Renal cortical epithelial cell (primary cell): ENCODE measurements at regions not wholly inside any gene's neighbourhood (a gene's known extent, or its start where the extent isn't known, plus 50 kb on each side); places are given as distances from the start of the nearest gene placed in this dataset.
"Not testable (repeated sequence)": the region's sequence is repeated elsewhere in the genome, so short reads cannot be mapped to it uniquely, and the experiment has no call there.

Experiments used
- DNase-seq: peaks from one replicate; pipeline ENCODE4 v3.0.0-alpha.2; 2011; ENCODE audit warnings: low read depth

DNA sequence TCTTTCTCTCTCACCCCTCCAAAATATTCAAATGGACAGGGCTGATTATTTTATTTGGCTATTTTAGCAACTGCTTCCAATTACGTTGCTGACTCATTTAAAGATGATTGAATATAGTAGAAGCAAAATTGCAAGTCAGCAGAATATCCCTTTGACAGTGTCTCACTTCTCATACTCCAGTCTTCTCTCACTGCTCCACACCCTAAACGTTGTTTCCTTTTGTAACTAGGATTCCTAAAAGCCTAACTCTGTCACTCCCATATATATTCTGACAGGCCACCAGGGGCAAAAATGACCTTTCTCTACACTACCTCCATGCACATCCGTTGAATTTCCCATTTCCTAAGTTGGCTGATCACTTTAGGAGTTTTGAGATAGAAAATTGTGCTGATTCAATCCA lies 351.1 kb downstream of the RND3 start:
- DNase-seq: no peak

DNA sequence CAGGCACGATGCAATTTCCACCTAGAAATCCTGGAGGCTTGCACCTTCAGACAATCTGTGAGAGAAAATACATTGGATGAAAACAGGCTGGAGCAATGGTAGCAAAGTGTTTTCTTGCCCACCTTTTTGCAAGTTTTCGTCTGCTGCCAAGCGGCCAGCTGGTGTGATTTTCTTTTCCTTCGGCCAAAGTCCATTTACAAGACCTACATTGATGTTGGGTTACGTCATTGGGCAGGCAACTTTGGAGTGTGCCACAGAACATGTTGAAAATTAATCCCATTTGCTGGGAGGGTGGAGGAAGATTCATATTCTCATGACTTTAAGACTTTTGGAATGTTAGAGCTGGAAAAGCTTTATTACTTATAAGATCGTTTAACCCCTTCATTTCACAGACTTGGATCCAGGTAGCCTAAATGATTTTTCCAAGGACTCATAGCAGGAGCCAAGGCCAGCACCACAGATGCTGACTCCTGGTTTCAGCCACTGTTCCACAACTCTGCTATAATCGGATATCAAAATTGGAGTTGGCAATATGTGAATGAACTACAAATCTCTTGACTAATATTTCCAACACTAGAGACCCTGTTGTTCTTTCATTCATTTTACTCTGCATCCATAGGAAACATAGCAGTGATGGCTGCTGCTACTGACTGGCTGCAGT lies 352.1 kb downstream of the RND3 start:
- DNase-seq: peak; percentile 71

DNA sequence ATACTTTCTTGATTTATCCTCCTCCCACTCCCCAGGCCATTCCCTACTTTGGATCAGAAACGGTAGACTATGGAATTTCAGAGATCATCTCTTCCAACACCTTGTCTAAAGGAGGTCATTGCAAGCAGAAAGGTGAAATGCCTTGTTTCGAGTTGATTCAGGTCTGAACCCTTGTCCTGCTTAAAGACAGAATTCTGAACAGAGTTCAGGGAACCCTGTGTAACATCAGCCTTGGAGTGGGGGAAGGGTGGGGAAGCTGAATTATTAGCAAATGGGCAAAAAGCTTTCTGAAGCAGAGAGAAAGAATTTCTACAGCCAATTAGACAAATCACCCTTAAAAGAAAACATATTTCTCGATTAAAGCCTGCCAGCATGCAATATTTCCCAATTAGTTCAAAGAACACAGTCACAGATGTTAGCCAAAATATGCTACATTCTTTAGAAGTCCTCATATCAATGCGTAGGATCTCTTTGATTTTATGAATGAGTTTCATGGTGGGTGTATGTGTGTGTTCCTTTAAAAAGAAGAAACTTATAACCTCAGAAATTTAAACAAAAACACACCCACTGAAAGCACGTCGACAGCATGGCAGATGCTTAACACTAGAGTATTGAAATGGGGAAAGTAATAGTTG lies 353.1 kb downstream of the RND3 start:
- DNase-seq: no peak

DNA sequence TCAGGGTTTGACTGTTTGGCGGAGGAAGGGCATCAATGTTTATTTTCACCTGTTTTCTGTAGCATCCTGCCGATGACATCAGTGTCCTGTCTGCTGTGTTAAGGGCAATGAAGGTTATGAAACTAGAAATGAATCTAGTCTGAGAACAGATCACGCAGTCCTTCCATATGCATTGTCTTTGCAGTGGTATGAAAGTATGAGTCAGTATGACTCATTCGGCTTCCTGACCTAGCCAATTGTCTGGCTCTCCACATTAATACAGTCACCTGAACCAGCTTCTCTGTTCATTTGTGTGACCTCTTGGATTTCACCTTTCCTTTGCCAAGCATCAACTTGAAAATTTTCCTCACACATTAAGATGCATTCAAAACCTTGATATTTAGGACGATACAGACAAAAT lies 353.8 kb downstream of the RND3 start:
- peak; percentile 98 for DNase-seq

DNA sequence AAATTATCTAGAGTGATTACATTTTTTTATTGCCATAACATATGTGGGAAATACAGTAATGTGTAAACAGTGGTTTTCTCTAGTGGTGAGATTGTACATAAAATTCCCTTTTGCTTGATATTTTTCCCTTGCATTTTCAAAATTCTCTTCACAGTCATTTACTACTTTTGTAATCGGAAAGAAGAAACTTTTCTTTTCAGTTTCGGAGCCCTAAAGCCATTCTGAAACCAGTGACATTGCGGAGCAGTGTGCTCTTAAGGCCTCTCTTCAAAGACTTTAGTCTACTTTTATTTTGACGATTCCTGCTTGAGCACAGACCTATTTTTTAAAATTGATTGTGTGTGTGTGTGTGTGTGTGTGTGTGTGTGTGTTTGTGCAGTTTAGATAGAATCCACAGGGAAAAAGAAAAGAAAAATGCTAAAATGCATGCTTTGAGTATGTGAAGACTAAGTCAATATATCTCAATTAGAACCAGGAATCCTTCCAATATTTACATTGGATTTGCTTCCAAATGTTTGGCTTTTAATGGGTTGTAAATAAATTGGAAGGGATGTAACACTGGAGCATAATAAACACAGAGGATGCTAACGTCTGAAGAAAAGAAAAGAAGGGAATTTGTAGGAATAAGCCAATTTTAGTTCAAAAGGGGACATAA lies 357.4 kb downstream of the RND3 start:
- no peak for DNase-seq

DNA sequence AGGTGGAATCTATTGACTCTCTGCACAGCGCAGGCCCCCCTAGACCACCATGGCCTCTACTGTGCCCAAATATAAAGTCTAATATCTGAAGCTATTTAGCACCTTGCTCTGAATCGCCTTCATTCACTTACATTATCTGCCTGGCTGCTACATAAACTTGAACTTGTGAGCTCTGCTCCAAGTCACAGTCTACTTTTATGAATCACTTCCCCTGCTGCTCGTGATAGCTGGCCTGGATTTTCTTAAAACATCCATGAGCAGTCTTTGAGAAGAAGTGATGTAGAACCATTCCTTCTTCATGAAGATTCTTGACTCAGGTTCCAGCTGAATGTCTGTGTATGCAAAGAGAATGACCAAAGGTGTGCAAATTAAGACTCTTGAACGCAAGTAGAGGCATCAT lies 359.5 kb downstream of the RND3 start:
- DNase-seq: peak; percentile 73

DNA sequence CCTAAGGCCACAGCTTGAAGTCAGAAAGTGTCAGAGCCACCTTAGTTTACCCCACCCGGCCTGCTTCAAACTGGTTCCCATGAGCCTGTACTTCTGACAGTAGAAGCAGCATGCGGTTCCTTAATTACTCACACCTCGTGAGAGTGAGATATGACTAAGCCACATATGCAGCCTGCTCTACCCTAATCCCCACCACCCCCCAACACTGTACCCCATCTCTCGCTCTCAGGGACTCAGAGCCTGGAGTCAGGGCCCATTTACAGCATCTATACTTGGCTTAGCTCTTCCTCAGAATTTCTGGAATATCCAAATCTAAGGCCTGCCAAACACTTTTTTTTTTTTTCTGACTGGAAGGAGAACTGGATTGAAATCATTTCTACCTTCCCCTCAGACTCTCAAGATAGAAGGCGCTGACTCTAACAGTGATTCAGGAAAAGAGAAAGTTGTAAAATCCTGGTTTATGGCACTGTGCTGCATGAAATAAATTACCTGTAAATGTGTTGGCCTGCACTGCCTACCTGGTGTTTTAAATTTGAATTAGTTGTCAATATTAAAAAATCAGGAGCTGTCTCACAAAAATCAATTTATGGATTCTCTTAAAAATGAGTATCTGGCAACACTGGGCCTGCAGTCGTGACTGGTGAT lies 360.0 kb downstream of the RND3 start:
- DNase-seq: no peak

DNA sequence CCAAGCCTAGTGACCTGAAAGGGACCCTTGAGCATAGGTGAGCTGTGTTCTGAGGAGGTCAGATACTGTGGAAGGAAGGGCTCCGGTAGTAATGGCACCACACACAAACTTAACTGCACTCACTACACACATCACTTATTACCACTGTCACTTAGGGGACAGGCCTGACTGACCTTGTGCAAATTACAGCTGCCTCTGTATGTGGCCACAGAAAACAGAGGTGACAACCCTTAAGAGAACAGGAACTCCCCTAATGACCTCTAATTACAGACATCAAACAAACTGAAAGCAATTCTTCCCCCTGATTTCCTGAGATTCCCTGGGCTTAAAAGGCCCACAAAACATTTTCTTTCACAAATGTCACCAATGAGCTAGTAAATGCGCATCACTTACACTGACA lies 360.6 kb downstream of the RND3 start:
- DNase-seq: no peak

DNA sequence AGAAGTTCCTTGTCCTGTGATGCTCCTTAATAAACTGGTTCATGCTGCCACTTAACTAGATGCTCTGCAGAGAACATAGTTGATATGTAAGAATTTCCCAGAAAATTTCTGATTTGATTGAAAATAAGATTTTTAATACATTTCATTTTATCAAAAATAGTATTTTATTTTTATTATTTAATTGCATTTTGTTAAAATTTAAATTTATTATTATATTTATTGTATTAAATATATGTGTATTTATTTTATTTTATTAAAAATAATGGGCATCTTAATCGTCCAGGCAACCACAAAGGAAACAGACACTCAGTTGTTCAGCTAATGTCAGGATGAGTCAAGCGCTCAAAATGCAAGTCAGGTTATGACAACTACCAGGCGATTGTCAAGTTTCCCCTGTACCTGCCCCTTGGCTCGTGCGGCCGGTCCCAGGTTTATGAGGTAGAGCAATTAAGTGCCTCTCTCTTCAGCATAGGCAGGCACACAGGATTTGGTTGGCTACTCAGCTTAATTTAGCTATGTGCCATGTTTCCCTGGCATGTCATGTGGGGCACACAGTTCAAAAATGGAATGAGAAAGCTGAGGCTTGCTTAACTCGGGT lies 361.2 kb downstream of the RND3 start:
- peak; percentile 87 for DNase-seq

DNA sequence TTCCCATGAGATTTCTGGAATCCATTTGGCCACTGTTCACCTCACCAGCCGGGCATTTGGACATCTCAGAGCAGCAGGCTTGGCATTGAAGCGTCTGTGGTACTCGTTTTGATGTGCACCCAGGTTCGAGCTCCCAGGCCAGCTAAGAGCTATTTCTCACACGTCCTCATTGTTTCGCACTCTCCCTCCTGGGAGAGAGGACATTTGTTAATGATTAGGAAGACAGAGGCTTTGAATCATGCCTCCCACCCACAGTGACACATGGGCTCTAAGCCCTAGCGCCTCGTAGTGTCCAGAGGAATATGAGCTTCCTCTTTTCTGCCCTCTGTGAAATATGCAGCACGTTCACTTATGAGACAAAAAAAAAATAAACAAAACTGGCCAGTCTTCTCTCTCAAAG lies 361.8 kb downstream of the RND3 start:
- peak; percentile 97 for DNase-seq

DNA sequence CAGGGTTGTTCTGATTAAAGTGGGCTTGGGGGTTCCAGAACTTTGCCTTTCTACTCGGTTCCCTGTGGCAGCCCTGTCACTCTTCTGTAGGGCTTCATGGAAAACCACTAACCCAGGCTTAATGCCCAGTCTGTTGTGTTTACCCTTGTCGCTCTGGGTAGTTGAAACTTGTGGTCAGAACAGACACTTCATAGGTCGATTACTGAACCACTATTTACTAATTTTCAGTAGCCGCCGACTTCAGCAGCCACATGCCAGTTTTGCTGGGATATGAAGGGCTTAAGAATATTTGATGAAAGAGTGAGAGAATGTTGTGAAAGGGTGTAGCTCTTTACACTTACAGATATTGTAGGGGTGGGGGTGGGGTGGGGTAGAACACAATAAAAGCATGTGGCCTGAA lies 362.3 kb downstream of the RND3 start:
- peak; percentile 68 for DNase-seq

DNA sequence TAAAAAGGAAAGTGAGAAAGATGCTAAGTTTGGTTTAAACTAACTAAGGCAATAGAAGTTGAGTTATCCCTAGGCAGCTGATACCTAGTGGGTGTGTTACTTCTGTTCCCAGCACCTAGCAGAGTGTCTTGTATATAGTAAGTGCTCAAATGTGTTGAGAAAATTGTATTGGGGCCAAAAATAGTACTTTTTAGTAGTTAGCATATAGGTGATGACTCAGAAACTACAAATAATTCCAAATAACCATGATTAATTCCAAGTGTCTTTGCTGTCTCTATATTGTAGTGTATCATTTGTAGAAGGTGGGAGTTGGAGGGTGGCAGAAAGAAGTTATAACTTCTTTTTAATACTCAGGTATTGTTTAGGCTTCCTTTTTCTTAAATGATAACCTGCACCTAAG lies 362.7 kb downstream of the RND3 start:
- no peak for DNase-seq

DNA sequence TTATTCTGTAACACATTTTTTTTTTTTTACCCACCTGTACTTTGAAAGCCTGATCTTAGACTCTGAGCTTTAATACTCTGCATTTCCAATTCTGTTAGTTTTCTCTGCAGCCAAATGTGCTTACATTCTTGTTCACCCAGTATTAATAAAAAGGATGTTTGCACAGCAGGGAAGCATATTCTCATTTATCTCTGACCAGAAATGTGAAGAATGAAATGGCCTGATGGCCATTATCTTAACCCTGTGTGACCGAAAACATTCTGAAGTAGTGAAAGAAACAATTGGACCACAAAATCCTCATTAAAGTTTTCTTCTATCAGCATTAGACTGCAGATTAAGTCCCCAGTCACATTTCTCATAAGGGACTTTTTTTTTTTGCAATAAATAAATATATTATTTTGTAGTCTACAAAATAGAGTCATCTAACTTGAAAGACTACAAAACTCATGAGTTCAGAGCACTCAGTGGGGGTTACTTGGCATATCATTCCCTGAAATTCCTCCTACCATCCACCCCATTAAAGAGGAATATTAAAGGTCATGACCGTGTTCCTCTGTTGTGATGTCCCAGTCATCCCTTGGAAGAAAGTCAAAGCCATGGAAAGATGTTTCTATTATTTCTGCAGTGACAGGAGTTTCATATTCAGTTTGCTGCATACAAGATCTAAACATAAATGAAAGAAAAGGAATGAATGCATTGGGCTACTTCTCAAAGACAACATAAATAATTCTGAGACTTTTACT lies 364.4 kb downstream of the RND3 start:
- DNase-seq: no peak

DNA sequence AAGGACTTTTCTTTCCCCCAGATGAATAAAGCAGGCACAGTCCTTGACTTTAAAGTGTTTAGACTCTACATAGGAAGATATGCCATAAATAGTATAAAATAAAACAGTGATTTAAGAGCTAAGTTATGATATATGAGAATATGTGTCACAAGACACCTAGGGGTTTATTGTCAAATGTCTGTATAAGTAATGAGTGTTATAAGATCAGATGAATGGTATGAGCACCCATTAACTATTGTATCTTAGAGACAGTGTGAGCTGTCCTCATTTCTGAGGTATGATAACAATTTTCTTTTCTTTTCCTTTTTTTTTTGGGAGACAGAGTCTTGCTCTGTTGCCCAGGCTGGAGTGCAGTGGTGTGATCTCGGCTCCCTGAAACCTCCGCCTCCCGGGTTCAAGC lies 365.3 kb downstream of the RND3 start:
- DNase-seq: no peak

DNA sequence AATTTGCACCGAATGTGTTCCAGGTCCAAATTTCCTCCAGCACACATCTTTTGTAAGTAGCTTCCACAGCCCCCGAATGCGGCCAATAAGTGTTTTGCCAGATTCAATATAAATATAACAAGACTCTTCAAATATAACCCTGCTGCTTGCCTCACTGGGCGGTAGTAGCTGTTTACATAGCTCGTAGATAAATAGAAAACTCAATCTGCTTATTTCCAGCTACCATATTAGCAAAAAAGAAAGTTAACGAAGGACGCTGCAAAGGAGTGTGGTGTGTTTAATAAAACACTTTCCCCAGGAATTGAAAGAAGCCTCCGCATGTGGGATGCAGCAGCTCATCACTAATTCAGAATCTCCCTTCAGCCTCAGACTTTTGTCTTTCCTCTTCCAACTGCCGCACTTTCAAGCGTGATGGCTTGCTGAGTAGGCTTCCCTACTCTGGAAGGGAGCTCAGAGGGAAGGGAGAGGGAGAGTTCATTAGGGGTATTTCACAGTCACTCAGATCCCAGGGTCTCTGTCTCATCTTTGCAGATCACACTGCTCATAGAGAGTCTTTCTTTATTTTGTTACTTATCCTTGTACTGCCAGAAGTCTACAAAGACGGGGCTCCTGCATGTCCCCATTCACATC lies 367.0 kb downstream of the RND3 start:
- no peak for DNase-seq

DNA sequence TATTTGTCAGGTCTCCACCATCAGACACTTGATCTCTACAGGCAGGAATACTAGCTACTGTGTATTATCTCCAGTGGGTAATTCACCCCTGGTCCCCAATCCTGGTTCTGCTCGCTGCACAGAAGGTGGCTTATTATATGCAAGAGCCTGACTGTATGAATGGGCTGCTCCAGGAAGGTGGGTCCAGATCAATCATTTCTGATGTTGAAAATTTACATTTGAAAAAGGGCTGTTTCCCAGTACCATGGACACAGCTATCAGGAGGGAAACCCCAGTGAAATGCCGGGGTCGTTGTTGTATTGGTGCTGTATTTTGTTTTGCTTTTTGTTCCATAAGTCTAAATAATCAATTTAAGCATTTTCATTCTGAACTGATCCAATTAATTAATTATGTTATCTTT lies 367.6 kb downstream of the RND3 start:
- DNase-seq: no peak

DNA sequence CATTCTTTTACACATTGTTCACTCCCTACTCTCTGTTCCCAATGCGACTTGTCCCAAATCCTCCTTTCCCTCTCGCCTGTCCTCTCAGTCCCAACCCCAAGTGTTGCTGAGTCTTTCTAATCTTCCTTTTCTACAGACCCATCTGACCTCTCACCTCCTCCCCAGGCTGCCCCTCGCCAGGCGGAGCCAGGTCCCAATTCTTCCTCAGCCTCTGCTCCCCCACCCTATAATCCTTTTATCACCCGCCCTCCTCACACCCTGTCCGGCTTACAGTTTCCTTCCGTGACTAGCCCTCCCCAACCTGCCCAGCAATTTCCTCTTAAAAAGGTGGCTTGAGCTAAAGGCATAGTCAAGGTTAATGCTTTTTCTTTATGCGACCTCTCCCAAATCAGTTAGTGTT lies 373.4 kb downstream of the RND3 start:
- DNase-seq: not testable (repeated sequence)

DNA sequence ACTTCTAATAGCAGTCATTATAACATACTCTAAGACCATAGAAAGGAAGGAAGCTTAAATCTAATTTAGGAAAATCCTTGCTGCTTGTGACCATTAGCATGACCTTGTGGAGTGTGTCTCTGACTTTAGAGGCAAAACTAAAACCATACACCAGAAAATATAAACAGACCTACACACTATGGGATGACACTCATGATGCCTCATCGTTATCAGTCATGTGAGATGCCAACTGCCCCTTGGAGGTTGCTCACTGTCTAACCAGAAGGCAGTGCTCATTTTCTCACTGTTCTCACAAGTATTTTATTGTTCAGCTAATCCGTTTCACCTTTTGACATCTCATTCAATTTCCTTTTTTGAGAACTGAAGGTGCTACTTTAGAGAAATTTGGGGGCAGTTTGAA lies 376.9 kb downstream of the RND3 start:
- DNase-seq: no peak

DNA sequence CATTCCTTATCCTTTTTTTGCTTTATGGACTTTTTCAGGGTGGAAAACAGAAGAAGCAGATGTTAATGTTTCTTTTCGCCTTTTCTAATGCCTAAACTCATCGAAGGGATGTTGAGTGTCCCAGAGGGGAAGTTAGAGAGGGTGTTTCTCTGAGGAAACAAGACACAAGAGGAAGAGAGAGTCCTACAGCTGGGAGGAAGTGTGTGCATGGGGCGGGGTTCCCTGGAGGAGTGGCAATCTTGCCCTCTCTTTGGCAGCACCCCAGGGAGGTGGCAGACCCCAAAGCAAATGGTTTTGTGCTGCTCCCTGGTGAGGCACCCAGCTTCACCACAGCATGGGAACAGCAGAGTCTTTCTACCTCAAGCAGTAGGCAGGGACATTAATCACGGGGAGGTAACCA lies 377.6 kb downstream of the RND3 start:
- no peak for DNase-seq

DNA sequence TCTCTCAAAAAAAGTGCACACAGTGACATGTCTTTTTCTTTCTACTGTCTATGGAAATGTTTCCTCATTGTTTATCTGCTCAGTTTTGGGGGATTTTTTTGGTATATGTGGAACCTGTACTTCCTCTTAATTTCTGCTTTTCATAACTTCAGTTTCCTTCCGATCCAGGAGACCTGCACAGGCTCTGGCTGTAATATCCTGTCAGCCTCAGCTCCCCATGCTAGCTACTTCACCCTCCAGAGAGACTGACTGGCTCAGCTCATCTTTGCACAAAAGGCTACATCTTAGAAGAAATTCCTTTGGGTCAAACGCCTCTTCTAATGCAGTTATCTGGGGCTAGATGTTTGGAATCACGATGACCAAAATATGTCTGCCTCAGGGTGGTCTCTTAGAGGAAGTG lies 378.4 kb downstream of the RND3 start:
- DNase-seq: no peak

DNA sequence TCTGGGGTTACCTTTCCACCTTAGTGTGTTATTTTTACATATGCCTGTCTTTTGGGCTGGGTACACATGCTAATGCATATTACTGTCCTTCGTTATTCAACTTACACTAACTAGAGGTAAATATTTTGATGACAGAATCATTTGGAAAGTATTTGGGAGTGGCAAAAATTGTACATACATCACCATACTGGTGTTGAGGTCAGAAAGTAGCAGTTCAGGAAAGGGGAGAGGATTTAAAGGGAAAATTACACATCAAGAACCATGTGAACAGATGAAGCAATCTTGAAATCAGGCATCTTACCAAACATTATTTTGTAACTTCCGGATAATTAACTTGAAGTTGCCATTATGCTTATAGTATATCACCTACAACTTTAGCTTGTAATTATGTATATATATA lies 379.7 kb downstream of the RND3 start:
- peak; percentile 5 for DNase-seq
